Endodermal cell (in vitro differentiated cells): ENCODE measurements at regions not wholly inside any gene's neighbourhood (a gene's known extent, or its start where the extent isn't known, plus 50 kb on each side); places are given as distances from the start of the nearest gene placed in this dataset.

Experiments used
- DNase-seq: peaks from one replicate; pipeline ENCODE4 v3.0.0-alpha.2; 2017
- H3K27ac ChIP-seq: 2 replicates; pipeline ENCODE4 v1.5.1; 2013; ENCODE audit warnings: mild to moderate bottlenecking, low read depth, low read length, moderate library complexity
- H3K27me3 ChIP-seq: 2 replicates; pipeline ENCODE4 v1.6.1; 2013; ENCODE audit warnings: mild to moderate bottlenecking, low read length, moderate library complexity; ENCODE audit not compliant: insufficient read depth, control insufficient read depth, poor library complexity, severe bottlenecking
- H3K36me3 ChIP-seq: 2 replicates; pipeline ENCODE4 v1.7.0; 2013; ENCODE audit warnings: mild to moderate bottlenecking, low read length, moderate library complexity; ENCODE audit not compliant: control insufficient read depth, insufficient read depth
- H3K4me1 ChIP-seq: one replicate; pipeline ENCODE4 v1.7.0; 2013; ENCODE audit warnings: low read length; ENCODE audit not compliant: control insufficient read depth, insufficient read depth
- H3K4me3 ChIP-seq: 2 replicates; pipeline ENCODE4 v1.5.1; 2013; ENCODE audit warnings: mild to moderate bottlenecking, low read length, moderate library complexity
- H3K9ac ChIP-seq: 2 replicates; pipeline ENCODE4 v1.6.1; 2013; ENCODE audit warnings: mild to moderate bottlenecking, low read length, moderate library complexity; ENCODE audit not compliant: poor library complexity, severe bottlenecking; ENCODE audit errors: extremely low read depth
- H3K9me3 ChIP-seq: 2 replicates; pipeline ENCODE4 v1.6.1; 2013; ENCODE audit warnings: mild to moderate bottlenecking, low read length, moderate library complexity; ENCODE audit not compliant: control insufficient read depth
- H3K27ac Mint-ChIP-seq: 2 replicates; pipeline ENCODE4 v1.8.0; 2020; ENCODE audit warnings: mixed read lengths
- H3K27me3 Mint-ChIP-seq: 2 replicates; pipeline ENCODE4 v1.8.0; 2021; ENCODE audit warnings: mild to moderate bottlenecking, mixed read lengths; ENCODE audit not compliant: insufficient read depth
- H3K36me3 Mint-ChIP-seq: 2 replicates; pipeline ENCODE4 v1.8.0; 2020; ENCODE audit warnings: low read depth, mixed read lengths
- H3K4me1 Mint-ChIP-seq: 2 replicates; pipeline ENCODE4 v1.8.0; 2020; ENCODE audit warnings: mixed read lengths
- H3K4me3 Mint-ChIP-seq: 2 replicates; pipeline ENCODE4 v1.8.0; 2020; ENCODE audit warnings: mild to moderate bottlenecking, moderate library complexity, mixed read lengths
- H3K9me3 Mint-ChIP-seq: 2 replicates; pipeline ENCODE4 v1.8.0; 2020; ENCODE audit warnings: mild to moderate bottlenecking, mixed read lengths
- WGBS, 2 experiments: methylation state at CpG; one replicate each; pipeline versions ENCODE4 v1.1.5 to v1.1.7; 2013; ENCODE audit warnings: missing lambda C conversion rate in 2 of 2, mixed read lengths in 1 of 2; ENCODE audit not compliant: insufficient coverage in 1 of 2, insufficient read length in 1 of 2; 5-methylcytosine and 5-hydroxymethylcytosine counted together
- TF ChIP-seq, protein P1 (sequence below): fragments of 200-600 bp; sonication (generic); conservative IDR thresholded peaks from 2 replicates; pipeline ENCODE4 v1.5.0; 2021; ENCODE audit warnings: antibody characterized with exemption, mild to moderate bottlenecking

DNA sequence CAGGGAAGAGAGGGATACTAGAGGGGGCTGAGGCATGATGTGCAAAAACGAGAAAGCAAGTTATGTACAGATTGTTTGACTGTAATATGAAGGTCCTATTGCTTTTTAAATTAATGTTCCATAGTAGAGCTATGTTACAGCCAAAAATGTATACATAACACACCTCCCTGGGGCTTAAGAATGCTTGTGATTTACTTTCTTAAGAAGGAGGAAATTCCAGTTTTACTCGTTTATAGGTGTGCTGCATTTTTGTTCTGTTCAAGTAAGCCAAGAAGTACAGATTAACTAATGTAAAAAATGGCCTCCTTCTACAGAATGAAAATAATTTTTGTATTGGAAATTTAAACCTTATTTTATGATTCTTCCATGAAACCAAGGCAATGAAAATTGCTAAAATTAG is 614.4 kb upstream of the NR3C2 start:
- TF ChIP-seq, protein P1, sequence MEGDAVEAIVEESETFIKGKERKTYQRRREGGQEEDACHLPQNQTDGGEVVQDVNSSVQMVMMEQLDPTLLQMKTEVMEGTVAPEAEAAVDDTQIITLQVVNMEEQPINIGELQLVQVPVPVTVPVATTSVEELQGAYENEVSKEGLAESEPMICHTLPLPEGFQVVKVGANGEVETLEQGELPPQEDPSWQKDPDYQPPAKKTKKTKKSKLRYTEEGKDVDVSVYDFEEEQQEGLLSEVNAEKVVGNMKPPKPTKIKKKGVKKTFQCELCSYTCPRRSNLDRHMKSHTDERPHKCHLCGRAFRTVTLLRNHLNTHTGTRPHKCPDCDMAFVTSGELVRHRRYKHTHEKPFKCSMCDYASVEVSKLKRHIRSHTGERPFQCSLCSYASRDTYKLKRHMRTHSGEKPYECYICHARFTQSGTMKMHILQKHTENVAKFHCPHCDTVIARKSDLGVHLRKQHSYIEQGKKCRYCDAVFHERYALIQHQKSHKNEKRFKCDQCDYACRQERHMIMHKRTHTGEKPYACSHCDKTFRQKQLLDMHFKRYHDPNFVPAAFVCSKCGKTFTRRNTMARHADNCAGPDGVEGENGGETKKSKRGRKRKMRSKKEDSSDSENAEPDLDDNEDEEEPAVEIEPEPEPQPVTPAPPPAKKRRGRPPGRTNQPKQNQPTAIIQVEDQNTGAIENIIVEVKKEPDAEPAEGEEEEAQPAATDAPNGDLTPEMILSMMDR = no peak
- peaks cover 16% of the 10 kb centered on the region for H3K4me1 Mint-ChIP-seq
- WGBS, 2 experiments = 83 to 93% methylated on average over 1 to 2 of the region's 2 CpGs
- Histone ChIP-seq H3K36me3 (no peaks in the 10 kb centered on the region), H3K4me3 (no peak overlapping the region), H3K27me3 (no peaks in the 10 kb centered on the region), H3K9me3 (no peaks in the 10 kb centered on the region), H3K27ac (no peak overlapping the region), H3K9ac (no peak overlapping the region), H3K4me1 (peaks cover 6% of the 10 kb centered on the region)
- no peak overlapping the region for H3K27ac Mint-ChIP-seq
- H3K36me3 Mint-ChIP-seq = no peaks in the 10 kb centered on the region
- peaks cover 3% of the 10 kb centered on the region for H3K9me3 Mint-ChIP-seq
- no peak for DNase-seq
- H3K27me3 Mint-ChIP-seq = no peaks in the 10 kb centered on the region
- no peak overlapping the region for H3K4me3 Mint-ChIP-seq

DNA sequence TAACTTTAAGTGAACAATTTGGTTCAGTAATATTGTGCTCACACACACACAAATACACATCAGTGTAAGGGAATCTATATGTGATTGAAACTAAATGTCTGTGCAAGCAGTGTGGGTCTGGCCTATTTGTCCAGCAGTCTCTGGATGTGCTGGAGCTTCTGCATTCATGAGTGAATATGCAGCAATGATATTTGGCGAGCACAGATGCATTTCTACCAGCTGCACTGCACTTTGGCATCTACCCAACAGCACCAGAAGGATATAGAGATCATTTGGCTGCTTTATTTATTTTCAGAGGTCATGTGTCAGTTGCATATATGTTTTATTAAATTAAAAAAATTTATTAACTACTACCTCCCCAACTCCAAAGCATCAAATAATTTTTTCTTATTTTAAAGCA is 613.4 kb upstream of the NR3C2 start:
- no peaks in the 10 kb centered on the region for H3K9me3 ChIP-seq
- H3K4me3 Mint-ChIP-seq = no peak overlapping the region

DNA sequence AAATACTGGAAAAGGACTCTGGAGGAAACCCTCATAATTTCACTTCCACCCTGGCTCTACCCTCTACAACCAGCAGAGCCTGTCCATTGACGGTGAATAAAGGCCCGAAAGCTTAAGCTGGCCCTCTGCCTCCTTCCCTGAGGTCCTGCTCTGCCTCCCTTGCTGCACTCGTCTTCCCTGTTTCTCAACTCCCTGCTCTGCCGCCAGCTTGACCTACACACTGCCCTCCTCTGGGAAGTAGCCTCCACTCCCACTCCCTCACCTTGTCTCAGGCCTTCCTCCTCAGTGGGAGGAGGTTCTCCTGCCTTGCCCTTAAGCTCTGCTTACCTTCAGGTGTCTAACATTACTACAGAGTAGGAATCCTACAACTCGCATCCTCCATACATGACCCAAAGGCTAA is 608.6 kb upstream of the NR3C2 start:
- Histone ChIP-seq H3K4me3 (no peak overlapping the region), H3K9me3 (no peaks in the 10 kb centered on the region), H3K27me3 (no peaks in the 10 kb centered on the region), H3K27ac (no peak overlapping the region), H3K36me3 (no peaks in the 10 kb centered on the region), H3K9ac (no peak overlapping the region), H3K4me1 (no peaks in the 10 kb centered on the region)
- Mint-ChIP-seq H3K27me3 (no peaks in the 10 kb centered on the region), H3K4me3 (no peak overlapping the region), H3K9me3 (no peaks in the 10 kb centered on the region), H3K27ac (no peak overlapping the region), H3K36me3 (no peaks in the 10 kb centered on the region), H3K4me1 (no peaks in the 10 kb centered on the region)
- WGBS, 2 experiments = 93 to 96% methylated on average over 4 to 5 of the region's 5 CpGs
- DNase-seq = peak; percentile 68
- TF ChIP-seq, protein P1 = peak; percentile 45

More for the DNA sequence above, 613.4 kb upstream of the NR3C2 start:
- Mint-ChIP-seq H3K4me1 (peaks cover 12% of the 10 kb centered on the region), H3K9me3 (peaks cover 3% of the 10 kb centered on the region), H3K27ac (no peak overlapping the region), H3K36me3 (no peaks in the 10 kb centered on the region), H3K27me3 (no peaks in the 10 kb centered on the region)
- no peaks in the 10 kb centered on the region for H3K36me3 ChIP-seq
- no peak for DNase-seq
- no peak overlapping the region for H3K4me3 ChIP-seq
- TF ChIP-seq, protein P1 = no peak
- no peak overlapping the region for H3K9ac ChIP-seq
- 93% methylated on average over 1 of the region's 1 CpG; no CpG with 5 or more reads in 1 of the 2 experiments for WGBS, 2 experiments
- no peaks in the 10 kb centered on the region for H3K27me3 ChIP-seq
- no peak overlapping the region for H3K27ac ChIP-seq
- H3K4me1 ChIP-seq = no peaks in the 10 kb centered on the region
